K562 (cell line): ENCODE measurements at regions not wholly inside any gene's neighbourhood (a gene's known extent, or its start where the extent isn't known, plus 50 kb on each side); places are given as distances from the start of the nearest gene placed in this dataset.
A peak's percentile ranks its signal among the peaks of the same experiment; 100 is the strongest.

Experiments used
- KAT7 ChIP-seq: sonication (generic); formaldehyde crosslinking; IDR thresholded peaks from 2 replicates; pipeline ENCODE4 v1.8.0; 2022; ENCODE audit warnings: missing genetic modification reagents, mild to moderate bottlenecking, borderline replicate concordance
- MAFF ChIP-seq: IDR thresholded peaks from 2 replicates; pipeline ENCODE4 v1.6.1; 2012; ENCODE audit warnings: low read length, improper control_type of control experiment
- MTF1 ChIP-seq: fragments of 250-450 bp; sonication (Bioruptor Pico); IDR thresholded peaks from 2 replicates; pipeline ENCODE4 v1.9.0; 2021; ENCODE audit warnings: moderate library complexity, mild to moderate bottlenecking, inconsistent platforms, borderline replicate concordance
- PTRF ChIP-seq: fragments of 450-650 bp; IDR thresholded peaks from 2 replicates; pipeline ENCODE4 v1.6.1; 2016; ENCODE audit warnings: mild to moderate bottlenecking, missing genetic modification characterization, missing compliant biosample characterization
- PTTG1 ChIP-seq: fragments of 450-650 bp; IDR thresholded peaks from 2 replicates; pipeline ENCODE4 v1.6.1; 2016; ENCODE audit warnings: low read depth, mild to moderate bottlenecking, missing genetic modification characterization, missing compliant biosample characterization
- STAT5B ChIP-seq: fragments of 250-450 bp; sonication (Bioruptor Pico); IDR thresholded peaks from 2 replicates; pipeline ENCODE4 v1.8.0; 2021; ENCODE audit warnings: mild to moderate bottlenecking, inconsistent platforms
- TEAD2 ChIP-seq: fragments of 450-650 bp; IDR thresholded peaks from 2 replicates; pipeline ENCODE4 v1.6.1; 2016; ENCODE audit warnings: missing genetic modification characterization, control low read depth, missing compliant biosample characterization
- TSC22D4 ChIP-seq: fragments of 450-650 bp; IDR thresholded peaks from 2 replicates; pipeline ENCODE4 v1.6.1; 2016; ENCODE audit warnings: missing genetic modification characterization, missing biosample characterization, control low read depth
- XRCC4 ChIP-seq: IDR thresholded peaks from one replicate; pipeline ENCODE4 v1.6.1; 2011; ENCODE audit not compliant: insufficient read depth, insufficient read length; ENCODE audit errors: extremely low read depth
- ZNF274 ChIP-seq: IDR thresholded peaks from 2 replicates; pipeline ENCODE4 v1.6.1; 2011; ENCODE audit warnings: low read depth, mild to moderate bottlenecking, low read length, moderate library complexity, borderline replicate concordance
- ZNF444 ChIP-seq: fragments of 250-450 bp; sonication (Bioruptor Pico); IDR thresholded peaks from 2 replicates; pipeline ENCODE4 v1.4.0; 2020; ENCODE audit warnings: mild to moderate bottlenecking, moderate library complexity
- ZNF445 ChIP-seq: fragments of 250-450 bp; sonication (Bioruptor Pico); IDR thresholded peaks from 2 replicates; pipeline ENCODE4 v1.4.0; 2020; ENCODE audit warnings: low read depth, mild to moderate bottlenecking, moderate library complexity
- ZNF507 ChIP-seq: conservative IDR thresholded peaks from 2 replicates; pipeline ENCODE4 v1.6.1; 2017; ENCODE audit warnings: missing genetic modification characterization, missing compliant biosample characterization
- ZNF583 ChIP-seq: fragments of 250-450 bp; sonication (Bioruptor Pico); IDR thresholded peaks from 2 replicates; pipeline ENCODE4 v1.4.0; 2020
- ZNF668 ChIP-seq: fragments of 250-450 bp; sonication (Bioruptor Pico); IDR thresholded peaks from 2 replicates; pipeline ENCODE4 v1.8.0; 2022; ENCODE audit warnings: mild to moderate bottlenecking, inconsistent platforms
- ZNF707 ChIP-seq: fragments of 250-450 bp; sonication (Bioruptor Pico); conservative IDR thresholded peaks from 2 replicates; pipeline ENCODE4 v1.8.0; 2022; ENCODE audit warnings: inconsistent platforms, mild to moderate bottlenecking, moderate library complexity
- ZNF780A ChIP-seq: fragments of 250-450 bp; sonication (Bioruptor Pico); IDR thresholded peaks from 2 replicates; pipeline ENCODE4 v1.5.0; 2021; ENCODE audit warnings: mild to moderate bottlenecking
- ZSCAN29 ChIP-seq: fragments of 450-650 bp; IDR thresholded peaks from 2 replicates; pipeline ENCODE4 v1.6.1; 2017
- TF ChIP-seq, protein P1 (sequence below): sonication (generic); formaldehyde crosslinking; IDR thresholded peaks from 2 replicates; pipeline ENCODE4 v1.8.1; 2023; ENCODE audit warnings: mild to moderate bottlenecking, missing genetic modification reagents
- TF ChIP-seq, protein P2 (sequence below), 3 experiments: IDR thresholded peaks in 2 of 3; conservative IDR thresholded peaks in 1 of 3; 2 replicates each; pipeline ENCODE4 v1.5.1; 2011 to 2012; ENCODE audit warnings: low read length in 3 of 3, mild to moderate bottlenecking in 3 of 3, control low read depth in 2 of 3, improper control_type of control experiment in 1 of 3, inconsistent platforms in 1 of 3, low read depth in 1 of 3, mixed read lengths in 1 of 3, moderate library complexity in 1 of 3; ENCODE audit not compliant: insufficient read depth in 2 of 3
- TF ChIP-seq, protein P3 (sequence below), 2 experiments: fragments of 450-650 bp in 1 of 2; IDR thresholded peaks; 2 replicates each; pipeline ENCODE4 v1.6.1; 2011 to 2017; ENCODE audit warnings: low read depth in 2 of 2, antibody characterized with exemption in 1 of 2, borderline replicate concordance in 1 of 2, low read length in 1 of 2, mild to moderate bottlenecking in 1 of 2, mixed read lengths in 1 of 2; ENCODE audit not compliant: control insufficient read depth in 1 of 2
- TF ChIP-seq, protein P4 (sequence below): sonication (generic); formaldehyde crosslinking; IDR thresholded peaks from 2 replicates; pipeline ENCODE4 v1.8.0; 2022; ENCODE audit warnings: missing genetic modification reagents, mild to moderate bottlenecking, moderate library complexity, borderline replicate concordance

DNA sequence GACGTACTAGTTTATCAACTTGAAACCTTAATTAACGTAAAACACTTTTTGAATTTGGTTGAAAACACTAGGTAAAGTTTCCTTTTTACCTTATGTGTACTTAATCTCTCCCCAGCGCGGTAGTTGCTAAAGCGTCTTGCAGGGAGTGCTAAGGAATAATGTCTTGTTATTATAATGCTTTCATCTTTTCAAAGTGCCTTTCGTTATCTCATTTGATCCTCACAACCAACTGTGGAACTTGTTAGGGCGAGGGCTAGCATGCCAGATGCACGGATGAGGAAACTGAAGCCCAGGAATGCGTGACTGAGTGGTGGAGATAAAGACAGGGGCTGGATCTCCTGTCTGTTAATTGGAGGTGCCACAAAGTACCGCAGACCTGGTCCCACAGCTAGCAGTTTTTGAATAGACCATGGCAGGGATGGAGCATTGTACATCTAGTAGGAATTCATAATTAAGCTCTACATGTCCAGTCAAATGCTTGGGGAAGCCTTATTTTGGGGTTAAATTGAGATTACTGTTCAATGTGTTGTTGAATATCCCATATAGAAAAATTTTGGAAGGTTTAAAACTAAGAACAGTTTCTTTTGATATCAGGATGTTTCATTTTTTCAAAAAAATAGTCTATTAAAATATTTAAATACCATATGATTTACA, 234.3 kb downstream of the SH2D4B start (continued):
- TF ChIP-seq, protein P1, sequence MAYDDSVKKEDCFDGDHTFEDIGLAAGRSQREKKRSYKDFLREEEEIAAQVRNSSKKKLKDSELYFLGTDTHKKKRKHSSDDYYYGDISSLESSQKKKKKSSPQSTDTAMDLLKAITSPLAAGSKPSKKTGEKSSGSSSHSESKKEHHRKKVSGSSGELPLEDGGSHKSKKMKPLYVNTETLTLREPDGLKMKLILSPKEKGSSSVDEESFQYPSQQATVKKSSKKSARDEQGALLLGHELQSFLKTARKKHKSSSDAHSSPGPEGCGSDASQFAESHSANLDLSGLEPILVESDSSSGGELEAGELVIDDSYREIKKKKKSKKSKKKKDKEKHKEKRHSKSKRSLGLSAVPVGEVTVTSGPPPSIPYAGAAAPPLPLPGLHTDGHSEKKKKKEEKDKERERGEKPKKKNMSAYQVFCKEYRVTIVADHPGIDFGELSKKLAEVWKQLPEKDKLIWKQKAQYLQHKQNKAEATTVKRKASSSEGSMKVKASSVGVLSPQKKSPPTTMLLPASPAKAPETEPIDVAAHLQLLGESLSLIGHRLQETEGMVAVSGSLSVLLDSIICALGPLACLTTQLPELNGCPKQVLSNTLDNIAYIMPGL = no peak
- TF ChIP-seq XRCC4 (no peak), ZNF707 (CRISPR knock-in tag) (no peak), ZNF445 (CRISPR knock-in tag) (no peak), TEAD2 (tag) (peak; percentile 90), ZNF274 (no peak), MTF1 (CRISPR knock-in tag) (no peak), ZNF507 (tag) (no peak), STAT5B (CRISPR knock-in tag) (no peak), ZSCAN29 (no peak), PTTG1 (tag) (no peak), PTRF (tag) (no peak), ZNF583 (CRISPR knock-in tag) (peak; percentile 76; the same call in 1 of the 2 replicates), ZNF780A (CRISPR knock-in tag) (no peak), ZNF444 (CRISPR knock-in tag) (no peak), MAFF (peak; percentile 0; the same call in 1 of the 2 replicates), TSC22D4 (tag) (no peak), KAT7 (no peak), ZNF668 (CRISPR knock-in tag) (no peak)
- TF ChIP-seq, protein P2, sequence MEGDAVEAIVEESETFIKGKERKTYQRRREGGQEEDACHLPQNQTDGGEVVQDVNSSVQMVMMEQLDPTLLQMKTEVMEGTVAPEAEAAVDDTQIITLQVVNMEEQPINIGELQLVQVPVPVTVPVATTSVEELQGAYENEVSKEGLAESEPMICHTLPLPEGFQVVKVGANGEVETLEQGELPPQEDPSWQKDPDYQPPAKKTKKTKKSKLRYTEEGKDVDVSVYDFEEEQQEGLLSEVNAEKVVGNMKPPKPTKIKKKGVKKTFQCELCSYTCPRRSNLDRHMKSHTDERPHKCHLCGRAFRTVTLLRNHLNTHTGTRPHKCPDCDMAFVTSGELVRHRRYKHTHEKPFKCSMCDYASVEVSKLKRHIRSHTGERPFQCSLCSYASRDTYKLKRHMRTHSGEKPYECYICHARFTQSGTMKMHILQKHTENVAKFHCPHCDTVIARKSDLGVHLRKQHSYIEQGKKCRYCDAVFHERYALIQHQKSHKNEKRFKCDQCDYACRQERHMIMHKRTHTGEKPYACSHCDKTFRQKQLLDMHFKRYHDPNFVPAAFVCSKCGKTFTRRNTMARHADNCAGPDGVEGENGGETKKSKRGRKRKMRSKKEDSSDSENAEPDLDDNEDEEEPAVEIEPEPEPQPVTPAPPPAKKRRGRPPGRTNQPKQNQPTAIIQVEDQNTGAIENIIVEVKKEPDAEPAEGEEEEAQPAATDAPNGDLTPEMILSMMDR (IDR thresholded peaks at IDR 0.05 in 2 of 3, conservative IDR thresholded peaks at IDR 0.05 in 1 of 3; ENCODE audit: insufficient read depth in 2 of 3, low read depth in 1 of 3, low read length in 3 of 3) = no peak
- TF ChIP-seq, protein P3, sequence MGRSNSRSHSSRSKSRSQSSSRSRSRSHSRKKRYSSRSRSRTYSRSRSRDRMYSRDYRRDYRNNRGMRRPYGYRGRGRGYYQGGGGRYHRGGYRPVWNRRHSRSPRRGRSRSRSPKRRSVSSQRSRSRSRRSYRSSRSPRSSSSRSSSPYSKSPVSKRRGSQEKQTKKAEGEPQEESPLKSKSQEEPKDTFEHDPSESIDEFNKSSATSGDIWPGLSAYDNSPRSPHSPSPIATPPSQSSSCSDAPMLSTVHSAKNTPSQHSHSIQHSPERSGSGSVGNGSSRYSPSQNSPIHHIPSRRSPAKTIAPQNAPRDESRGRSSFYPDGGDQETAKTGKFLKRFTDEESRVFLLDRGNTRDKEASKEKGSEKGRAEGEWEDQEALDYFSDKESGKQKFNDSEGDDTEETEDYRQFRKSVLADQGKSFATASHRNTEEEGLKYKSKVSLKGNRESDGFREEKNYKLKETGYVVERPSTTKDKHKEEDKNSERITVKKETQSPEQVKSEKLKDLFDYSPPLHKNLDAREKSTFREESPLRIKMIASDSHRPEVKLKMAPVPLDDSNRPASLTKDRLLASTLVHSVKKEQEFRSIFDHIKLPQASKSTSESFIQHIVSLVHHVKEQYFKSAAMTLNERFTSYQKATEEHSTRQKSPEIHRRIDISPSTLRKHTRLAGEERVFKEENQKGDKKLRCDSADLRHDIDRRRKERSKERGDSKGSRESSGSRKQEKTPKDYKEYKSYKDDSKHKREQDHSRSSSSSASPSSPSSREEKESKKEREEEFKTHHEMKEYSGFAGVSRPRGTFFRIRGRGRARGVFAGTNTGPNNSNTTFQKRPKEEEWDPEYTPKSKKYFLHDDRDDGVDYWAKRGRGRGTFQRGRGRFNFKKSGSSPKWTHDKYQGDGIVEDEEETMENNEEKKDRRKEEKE (IDR thresholded peaks at IDR 0.05; ENCODE audit: borderline replicate concordance in 1 of 2, control insufficient read depth in 1 of 2, low read depth in 2 of 2, low read length in 1 of 2) = 0 out of 4 replicates have a peak, but pooled peaks of 1 of the 2 experiments have one; percentile 14
- TF ChIP-seq, protein P4, sequence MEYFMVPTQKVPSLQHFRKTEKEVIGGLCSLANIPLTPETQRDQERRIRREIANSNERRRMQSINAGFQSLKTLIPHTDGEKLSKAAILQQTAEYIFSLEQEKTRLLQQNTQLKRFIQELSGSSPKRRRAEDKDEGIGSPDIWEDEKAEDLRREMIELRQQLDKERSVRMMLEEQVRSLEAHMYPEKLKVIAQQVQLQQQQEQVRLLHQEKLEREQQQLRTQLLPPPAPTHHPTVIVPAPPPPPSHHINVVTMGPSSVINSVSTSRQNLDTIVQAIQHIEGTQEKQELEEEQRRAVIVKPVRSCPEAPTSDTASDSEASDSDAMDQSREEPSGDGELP (CRISPR knock-in tag) = no peak
